ENCODE measurements at regions not wholly inside any gene's neighbourhood (a gene's known extent, or its start where the extent isn't known, plus 50 kb on each side); places are given as distances from the start of the nearest gene placed in this dataset.

- no peak for DNase-seq
Observed at GRCh38 chr2:238585836-238586821, 159.4 kb downstream of the ASB1 start.

- DNase-seq = no peak
Observed at GRCh38 chr2:238586931-238587775, 160.4 kb downstream of the ASB1 start.

GRCh38 chr2:238587776-238588660 lies 161.3 kb downstream of the ASB1 start:
- no peak for DNase-seq

GRCh38 chr2:238589591-238590460 lies 163.1 kb downstream of the ASB1 start:
- no peak for DNase-seq

DNA sequence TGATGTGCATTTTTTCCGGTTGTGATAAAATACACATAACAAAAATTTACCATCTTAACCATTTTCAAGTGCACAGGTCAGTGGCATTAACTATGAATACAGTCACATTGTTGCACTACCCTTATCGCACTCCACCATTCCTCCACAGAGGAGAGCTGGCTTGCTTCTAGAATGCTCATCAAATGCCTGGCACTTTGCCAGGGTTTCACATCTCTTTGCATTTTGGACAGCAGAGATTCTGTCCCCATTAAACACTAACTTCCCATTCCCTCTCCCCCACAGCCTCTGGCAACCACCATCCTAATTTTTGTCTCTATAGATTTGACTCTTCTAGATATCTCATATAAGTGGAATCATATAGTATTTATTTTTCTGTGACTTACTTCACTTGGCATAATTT lies 165.0 kb downstream of the ASB1 start:
- no peak for DNase-seq

DNA sequence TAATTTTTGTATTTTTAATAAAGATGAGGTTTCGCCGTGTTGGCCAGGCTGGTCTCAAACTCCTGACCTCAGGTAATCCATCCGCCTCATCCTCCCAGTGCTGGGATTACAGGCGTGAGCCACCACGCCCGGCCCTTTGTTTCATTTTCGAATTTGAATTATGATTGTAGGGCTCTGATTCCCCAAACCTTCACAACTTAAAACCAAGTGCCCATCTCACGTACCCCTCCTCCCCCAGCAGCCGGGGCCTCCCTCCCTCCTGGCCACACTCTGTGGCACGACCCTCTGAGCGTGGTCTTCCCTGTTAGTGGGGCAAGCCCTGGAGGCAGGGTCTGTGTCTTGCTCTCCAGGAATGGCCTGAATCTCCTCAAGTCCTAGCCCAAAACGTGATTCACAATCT lies 166.5 kb downstream of the ASB1 start:
- no peak for DNase-seq

DNA sequence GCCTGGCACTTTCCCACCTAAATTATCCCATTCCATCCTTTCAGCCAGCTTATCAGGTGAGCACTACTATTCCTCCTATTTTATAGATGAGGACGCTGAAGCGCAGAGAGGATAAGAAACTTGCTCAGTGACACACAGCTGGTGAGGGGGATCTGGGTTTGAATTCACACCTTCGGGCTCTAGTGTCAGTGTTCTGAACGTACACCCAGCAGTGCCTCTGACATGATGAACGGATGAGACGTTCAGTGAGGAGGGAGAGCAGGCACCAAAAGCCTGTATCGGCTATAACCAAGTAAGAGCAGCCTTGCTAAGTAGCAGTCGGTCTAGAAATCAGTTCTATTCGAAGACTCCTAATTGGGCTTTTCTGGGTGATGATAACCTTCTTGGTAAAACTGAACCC lies 167.0 kb downstream of the ASB1 start:
- no peak for DNase-seq

GRCh38 chr2:238594796-238595749 lies 168.3 kb downstream of the ASB1 start:
- DNase-seq = no peak

DNA sequence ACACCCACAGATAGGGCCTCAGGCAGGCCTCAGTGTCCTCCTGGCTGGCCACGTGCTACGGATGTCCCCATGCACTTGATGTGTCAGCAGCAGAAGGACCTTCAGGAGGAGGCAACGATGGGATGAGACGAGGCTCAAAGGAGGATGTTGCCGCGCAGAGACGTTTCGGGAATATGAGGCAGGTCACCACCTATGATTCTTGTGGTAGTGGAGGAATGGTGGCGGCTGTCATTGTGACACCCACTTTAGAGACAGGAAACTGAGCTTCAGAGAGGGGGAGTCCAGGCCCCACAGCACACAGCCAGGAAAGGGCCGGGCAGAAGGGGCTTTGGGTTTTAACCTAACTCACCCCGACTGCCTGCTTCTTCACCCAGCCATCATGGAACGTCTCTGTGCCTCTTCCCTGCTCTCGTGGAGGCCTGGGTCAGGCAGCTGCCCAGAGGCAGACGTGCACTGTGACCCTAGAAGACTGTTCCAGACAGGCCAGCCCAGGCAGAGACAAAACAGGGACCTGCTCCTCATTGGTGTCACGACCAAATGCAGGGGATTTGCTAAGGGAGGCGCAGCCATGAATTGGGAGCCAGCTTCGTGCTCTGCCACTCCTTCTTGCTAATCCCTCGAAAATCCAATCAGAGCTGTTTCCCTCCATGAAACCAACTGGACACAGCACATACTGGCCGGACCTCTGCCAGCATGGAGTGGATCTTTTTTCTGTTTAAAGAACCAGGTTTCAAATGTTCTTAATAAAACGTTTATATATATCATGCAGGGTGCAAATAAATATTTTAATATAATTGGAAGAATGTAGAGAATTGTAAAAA lies 169.2 kb downstream of the ASB1 start:
- DNase-seq = no peak

GRCh38 chr2:238596571-238597551 lies 170.1 kb downstream of the ASB1 start:
- peak; percentile 91 for DNase-seq

GRCh38 chr2:238597638-238598528 lies 171.2 kb downstream of the ASB1 start:
- DNase-seq = no peak

- no peak for DNase-seq
Observed at GRCh38 chr2:238598802-238599530, 172.2 kb downstream of the ASB1 start.

GRCh38 chr2:238599549-238600505 lies 173.1 kb downstream of the ASB1 start:
- DNase-seq = no peak

GRCh38 chr2:238600506-238601432 lies 174.0 kb downstream of the ASB1 start:
- no peak for DNase-seq
